NCI-H226 (cell line): ENCODE measurements at regions not wholly inside any gene's neighbourhood (a gene's known extent, or its start where the extent isn't known, plus 50 kb on each side); places are given as distances from the start of the nearest gene placed in this dataset.

Experiments
- DNase-seq: peaks from one replicate; pipeline ENCODE4 v3.0.0-alpha.2; 2015

DNA sequence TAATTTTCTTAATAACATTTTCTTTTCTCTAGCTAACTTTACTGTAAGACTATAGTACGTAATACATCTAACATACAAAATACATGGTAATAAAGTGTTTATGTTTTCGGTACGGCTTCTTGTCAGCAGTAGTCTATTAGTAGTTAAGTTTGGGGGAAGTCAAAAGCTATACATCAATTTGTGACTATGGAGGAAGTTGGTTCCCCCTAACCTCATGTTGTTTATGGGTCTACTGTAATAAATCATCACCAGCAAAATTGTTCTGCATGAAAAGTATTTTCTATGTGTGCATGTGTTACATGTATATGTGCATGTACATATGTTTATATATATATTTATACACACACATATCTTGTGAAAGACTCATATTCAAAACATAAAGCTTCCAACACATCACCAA, 303.0 kb downstream of the TRIB2 start:
- DNase-seq: no peak

DNA sequence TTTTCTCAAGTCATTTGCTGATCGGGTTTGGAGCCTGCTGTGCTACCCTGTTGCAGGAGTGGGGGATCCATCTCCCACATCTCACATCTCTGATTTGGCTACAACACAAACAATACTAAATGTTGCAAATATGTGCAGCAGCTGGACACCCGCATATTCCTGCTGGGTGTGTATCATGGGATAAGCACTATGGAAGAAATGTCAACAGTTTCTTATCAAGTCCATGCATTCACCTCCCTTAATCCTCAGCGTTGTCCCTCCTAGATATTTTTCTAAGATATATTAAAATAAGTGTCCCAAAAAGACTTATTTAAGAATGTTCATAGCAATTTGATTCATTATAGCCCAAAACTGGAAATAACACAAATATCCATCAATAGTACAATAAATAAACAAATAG, 303.7 kb downstream of the TRIB2 start:
- DNase-seq: no peak

DNA sequence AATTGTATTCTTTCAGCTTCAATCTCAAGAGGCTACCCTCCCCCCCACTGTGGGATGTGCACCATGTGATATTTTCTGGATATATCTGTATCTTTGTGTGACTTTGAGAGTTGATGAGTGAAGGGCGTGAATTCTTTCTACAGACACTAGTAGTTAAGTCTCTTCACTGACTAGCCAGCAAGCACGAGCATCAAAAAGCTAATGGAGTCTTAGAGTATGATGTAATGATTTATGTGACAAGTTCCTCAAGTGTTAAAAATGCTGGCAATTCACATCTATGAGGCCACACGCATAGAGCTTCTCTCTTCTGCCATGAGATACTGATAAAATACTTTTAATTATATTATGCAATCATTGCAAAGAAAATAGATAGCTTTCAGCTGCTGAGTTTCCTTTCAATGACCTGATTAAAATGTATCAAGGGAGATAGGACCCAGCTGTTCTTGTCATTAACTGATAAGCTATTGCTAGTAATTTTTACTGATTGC, 304.8 kb downstream of the TRIB2 start:
- no peak for DNase-seq

DNA sequence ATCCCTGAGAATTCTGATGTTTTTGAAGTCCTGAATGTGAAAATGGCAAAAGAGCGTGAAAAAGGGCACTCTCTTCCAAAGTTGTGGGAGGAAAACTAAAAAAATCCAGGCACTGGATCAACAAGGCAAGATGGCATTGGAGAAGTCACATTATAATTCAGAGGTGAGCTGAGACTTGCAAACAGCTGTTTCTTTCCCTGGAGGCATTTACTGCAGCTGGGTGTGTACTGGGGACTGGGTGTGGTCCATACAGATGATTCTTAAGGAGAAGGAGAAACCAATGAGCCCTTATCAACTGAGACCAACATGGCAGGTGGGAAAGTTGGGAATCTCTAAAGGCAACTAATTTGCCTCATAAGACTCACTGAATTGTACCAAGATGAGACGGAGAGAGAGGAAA, 313.9 kb downstream of the TRIB2 start:
- no peak for DNase-seq

DNA sequence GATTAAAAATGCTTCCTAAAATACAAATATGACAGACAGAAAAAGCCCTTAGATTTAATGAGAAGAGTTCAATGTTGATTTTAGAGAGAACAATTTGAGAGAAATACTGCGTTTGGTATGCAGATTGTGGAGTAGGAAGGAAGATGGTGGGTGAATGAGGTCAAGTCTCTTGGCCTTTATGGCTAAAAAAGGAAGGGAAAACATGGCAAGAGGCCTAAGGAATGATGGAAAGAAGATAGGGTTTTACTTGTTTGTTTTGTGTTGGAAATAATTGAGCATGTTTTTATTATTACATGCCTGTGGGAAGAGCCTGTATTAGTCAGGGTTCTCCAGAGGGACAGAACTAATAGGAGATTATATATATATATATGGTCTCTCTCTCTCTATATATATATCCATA, 318.1 kb downstream of the TRIB2 start:
- DNase-seq: no peak

DNA sequence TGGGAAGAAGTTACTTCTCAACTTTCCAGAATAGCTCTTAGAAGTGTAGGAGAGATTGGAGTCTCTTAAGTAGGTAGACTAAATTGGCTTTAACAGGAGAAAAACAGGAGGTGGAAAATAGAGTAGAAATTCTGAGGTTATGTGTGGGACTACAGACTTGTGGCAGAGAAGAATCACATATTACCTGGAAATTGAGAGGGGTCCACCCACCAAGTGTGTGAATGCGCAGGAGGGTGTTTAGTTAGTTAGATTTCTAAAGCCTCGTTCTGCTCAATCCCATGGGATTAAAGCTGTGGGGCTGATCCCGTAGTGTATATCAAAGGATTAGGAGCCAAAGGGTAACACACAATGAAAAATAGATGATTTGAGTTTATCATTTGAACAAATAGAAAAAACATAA, 319.1 kb downstream of the TRIB2 start:
- no peak for DNase-seq

DNA sequence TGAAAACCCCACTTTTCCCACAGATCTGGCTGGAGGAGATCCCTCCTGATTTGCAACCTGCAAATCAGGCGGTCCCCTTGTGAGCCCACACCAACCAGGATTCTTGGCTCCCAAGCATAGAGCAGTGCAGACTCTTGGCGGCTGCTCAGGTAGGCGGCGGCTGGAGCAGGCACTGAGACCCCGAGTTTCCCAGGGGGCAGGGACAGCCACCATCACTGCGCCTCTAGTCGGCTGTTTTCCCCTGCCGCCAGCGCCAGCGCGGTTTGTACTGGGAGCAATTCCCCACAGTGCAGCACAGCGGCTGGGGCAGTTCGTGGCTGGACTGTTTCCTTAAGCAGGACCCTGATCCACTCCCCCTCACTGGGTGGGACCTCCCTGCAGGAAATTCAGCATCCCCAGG, 323.3 kb downstream of the TRIB2 start:
- no peak for DNase-seq

DNA sequence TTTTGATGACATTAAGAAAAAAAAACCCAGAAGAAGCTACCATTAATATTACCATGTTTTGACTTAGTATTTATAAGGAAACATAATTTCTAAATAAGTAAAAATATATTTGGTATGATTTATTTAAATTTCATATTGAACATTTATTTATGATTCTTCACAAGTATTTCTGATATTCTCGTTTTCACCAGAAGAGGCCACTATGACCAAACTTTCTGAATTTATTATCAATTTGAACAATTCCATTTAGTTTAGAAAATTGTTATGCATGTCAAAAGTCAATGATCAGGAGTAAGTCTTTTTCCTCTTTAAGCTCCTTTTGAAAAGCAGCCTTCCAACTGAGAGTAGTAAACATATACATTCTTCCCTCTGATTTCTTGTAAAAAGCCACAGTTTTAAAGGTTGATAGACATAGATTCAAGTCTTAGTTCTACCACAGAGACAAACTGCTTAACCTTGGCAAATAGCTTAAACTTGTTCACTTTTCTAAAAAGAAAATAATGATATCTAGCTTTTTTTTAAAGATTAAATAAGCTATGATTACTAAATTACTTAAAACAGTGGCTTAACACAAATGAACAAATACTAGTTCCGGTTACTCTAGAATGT, 329.9 kb downstream of the TRIB2 start:
- DNase-seq: no peak

DNA sequence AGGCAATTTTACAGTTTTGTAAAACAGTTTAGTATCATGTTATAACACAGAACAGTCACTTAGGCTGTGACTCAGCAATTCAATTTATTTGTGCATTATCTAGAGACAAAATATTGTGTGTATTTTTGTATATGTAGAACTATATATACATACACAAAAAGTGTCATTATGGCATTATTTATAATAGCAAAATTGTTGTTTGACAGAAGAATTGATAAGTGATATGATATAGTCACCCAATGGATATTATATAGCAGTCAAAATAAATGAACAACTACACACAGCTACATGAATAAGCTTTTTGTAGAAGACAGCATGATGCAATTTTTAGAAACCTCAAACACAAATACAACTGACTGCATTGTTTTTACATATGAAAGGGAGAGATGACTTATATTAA, 334.0 kb downstream of the TRIB2 start:
- DNase-seq: no peak

DNA sequence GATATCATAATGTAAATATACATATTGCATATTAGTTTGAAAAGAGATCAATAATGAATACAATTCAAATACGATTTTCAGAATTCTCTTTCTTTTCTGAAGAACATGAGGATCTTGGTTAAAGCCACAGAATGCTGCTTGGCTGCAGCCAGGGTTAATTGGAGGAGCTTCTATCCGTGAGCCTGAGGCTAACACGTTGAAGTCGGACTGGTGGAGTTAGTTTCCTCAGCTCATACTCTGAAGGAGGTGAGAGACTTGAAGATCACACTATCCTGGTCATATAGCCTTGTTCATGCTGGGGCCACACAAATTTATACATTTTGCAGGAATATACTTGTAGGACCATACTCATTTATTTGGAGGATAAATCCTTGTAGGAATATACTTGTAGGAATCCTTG, 335.8 kb downstream of the TRIB2 start:
- DNase-seq: no peak

DNA sequence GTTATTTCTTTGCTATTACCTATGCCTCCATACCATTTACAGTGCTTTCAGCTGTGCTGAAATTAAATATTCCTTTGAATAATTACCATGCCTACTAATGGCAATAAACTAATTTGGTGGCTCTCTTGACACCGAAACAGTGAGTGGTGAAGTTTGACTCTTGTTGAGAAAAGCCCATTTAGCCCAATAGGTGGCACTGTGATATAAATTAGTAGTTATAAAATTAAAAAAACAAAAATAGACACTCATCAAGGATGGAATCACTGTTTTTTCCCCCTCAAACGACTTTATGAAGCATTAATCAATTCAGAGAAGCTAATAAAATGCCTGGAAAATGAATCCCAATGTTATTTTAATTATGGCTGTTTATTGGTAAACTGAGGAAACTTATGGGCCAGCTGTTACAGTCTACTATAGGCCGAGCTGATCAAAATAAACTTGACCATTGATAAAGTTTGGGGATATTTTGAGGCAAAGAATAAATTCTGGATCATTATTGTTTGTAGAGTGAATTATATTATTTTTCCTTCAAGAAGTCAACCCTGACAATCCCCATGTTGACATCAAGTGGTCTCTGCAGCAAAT, 339.6 kb downstream of the TRIB2 start:
- no peak for DNase-seq

DNA sequence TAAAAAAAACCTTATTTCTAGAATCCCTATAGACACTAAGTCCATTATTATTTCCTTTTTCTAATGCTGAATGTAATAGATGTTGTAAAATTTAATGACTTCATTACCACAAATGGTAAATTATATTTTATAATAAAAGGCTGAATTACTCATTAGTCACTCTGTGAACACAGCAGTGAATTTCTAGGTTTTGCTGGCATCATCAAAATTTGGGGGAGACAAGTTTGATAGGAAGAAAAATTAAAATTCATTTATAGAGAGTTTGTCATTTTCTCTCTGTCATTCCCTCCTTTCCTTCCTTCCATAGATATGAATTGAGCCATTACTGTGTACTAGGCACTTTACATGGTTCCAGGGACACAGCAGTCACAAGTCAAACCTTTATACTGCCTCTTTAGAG, 340.9 kb downstream of the TRIB2 start:
- no peak for DNase-seq

DNA sequence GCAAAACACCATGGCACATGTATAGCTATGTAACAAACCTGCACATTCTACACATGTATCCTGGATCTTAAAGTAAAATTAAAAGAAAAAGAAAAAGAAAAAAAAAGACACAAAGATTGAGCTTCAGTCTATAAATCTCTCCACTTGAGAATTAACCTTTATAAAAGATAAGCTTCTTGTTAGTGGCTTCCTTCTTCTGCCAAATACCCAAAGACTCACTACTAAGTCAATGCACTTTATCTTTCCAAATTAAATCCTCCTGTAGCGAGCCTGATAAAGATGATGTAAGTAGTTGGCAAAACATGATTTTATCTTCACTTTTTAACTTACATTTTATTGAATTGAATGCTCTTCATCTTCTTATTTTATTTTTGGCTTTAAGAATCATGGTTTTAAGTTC, 349.9 kb downstream of the TRIB2 start:
- DNase-seq: no peak

DNA sequence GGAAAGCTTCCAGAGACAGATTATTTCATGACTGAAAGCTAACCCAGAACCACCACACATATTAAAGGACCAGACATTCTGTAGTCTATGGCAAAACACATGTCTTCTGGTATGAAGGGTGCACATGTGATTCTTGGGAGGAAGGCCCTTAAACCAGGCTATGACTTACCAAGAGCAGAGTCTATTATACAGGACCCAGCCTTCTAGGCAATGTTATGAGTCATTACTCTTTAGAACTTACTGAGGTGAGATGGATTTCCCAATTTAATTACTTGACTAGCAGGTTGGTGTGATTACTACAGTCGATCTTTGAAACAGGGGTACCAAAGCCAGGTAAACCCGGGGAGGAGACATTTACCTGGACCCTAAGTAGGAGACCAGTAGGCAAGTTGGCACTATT, 350.8 kb downstream of the TRIB2 start:
- DNase-seq: no peak

DNA sequence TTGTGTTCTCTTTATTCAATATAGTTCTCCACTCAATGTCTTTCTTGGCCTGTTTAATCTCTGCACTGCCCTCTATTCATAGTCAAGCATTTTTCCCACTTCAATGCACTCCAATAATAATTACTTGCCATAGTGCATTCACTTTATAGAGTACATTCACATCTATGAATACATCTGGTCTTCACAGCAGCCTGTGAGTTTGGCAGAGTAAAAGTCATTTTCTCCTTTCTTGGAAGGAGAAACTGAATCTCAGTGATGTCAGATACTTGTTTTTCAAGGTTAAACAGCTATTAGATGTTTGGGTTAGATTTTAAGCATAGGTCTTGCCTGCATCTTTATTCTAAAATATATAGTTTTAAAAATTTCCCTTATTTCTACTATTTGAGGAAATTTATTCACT, 373.2 kb downstream of the TRIB2 start:
- DNase-seq: no peak

DNA sequence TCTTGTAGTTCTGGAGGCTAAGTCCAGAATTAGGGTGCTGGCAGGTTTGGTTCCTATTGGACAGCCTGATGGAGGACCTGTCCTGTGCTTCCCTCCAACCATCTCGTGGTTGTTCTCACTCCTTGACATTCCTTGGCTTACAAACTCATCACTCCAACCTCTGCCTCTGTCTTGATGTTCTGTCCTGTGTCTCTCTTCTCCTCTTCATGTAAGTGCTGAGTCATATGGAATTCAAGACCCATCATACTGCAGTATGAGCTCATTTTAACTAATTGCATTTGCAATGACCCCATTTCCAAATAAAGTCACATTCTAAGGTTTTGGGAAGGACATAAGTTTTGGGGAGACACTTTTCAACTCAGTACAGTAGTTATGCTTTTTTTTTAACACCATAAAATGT, 374.7 kb downstream of the TRIB2 start:
- no peak for DNase-seq

DNA sequence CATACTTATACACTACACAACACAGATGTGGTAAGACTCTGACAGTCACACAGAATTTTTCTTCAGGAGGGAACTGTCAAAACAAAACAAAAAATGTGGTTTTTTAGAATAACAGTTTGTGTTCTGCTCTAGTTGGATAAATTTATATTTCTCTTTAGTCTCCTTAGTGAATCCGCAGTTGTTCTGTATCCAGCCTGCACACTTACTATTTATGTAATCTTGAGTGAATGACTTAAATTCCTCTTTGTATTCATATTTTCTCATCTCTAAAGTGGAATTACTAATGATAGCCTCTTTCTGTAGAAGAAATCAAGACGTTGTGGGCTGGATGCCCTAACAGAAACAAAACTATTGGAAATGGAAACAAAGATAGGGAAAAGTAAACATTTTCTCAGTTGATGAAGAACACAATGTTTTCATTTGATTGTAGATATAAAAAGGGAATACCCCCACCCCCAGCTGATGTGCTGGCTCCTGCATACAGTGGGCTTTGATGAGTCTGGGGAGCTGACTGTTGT, 375.2 kb downstream of the TRIB2 start:
- no peak for DNase-seq

DNA sequence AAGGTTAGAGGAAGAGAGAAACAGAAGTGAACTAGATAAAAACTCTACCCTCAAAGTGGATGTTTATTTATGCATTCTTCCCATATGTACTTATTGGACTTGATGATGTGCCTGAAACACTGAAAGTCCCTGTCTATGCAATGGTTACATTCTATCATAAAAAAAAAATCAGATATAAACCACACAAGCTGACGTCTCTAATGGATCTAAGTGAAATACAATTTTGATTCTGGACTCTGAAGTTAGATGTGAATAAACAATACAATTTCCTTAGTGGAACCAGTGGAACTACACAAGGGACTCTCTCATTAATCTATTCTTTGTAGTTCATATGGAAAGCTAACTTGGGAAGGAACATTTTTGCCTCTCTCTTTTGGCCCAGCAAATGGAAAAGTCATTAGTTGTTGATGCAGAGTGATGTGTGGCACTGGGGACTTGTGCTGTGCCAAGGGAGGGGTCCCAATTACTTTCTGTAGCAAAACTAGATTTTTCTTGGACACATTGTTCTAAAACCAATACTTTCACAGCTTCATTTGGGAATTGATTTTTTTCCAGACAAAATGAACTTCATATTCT, 376.8 kb downstream of the TRIB2 start:
- no peak for DNase-seq

DNA sequence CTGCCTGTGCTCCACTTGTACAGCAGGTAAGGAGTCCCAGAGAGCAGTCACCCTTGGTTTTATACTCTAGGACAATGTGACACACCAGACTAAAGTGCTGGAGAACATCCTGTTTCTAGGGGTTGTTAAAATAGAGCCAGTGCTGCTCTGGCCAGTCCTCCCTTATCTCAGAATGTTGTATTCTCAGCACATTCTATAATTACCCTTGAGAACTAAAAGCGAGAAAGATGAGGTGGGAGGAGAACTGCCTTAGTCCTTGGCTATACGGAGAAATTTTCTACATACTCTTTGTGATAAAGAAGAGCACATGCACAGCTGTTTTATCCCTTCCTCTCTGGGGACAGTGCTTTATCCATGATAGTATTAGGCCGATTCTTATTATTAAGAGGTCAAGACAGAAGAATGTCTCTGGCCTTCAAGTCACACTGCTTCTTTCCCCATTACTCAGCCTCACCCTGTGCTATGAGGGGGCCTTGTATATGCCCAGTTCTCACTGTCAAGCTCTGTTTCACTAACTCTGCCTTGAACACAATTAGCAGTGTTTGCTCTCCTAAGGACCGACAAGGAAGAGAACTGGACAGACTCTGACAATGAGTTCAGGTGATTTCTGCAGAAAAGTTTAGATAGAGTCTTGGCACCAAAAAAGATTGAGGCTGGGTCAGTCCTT, 385.8 kb downstream of the TRIB2 start:
- no peak for DNase-seq

DNA sequence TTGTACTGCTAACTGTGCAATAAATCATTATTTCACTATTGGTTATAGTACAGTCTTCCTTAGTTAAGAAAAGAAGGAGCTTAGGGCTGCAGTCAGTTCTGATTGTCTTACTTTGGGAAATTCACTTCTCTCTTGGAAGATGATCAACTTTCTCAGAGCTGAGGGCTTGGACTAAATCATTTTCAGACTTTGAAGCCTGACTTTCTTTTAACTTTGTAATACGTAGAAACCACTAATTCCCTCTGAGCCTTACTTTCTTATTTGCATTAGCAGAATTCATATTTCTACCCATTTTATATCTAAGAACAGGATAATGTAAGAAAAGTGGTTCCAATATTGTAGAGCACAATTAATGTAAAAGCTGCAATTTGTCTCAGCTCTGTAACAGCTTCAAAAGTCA, 386.4 kb downstream of the TRIB2 start:
- no peak for DNase-seq

DNA sequence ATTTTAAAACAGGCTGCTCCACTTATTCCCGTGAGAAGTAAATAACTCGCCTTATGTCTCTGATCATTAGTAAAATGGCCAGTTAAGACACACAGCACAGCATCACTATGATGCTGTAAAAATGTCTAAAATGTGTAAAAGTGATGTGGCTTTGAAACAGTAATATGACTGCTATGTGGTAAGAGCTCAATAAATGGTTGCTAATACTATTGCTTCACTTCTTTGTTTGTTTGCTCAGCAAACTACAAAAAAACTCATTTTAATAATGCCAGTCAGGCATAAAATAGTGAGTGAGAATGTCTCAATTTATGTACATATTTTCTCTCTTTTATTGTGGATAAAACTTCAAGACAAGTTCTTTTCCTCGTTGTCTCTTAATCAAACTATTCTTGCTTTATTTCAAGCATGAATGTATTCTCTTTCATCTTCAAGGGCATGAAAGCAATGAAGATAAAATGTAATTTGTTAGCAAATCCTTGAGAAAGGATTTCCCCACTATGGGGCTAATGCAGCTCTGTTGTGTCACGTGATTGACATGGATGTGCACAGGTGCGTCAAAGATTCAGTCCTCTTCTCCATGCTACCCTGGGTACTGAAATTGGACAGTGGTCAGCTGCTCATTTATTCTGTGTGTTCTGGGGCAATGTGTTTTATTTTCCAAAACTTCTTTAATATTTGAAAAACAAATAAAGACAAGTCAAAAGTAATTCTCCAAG, 387.2 kb downstream of the TRIB2 start:
- DNase-seq: no peak

DNA sequence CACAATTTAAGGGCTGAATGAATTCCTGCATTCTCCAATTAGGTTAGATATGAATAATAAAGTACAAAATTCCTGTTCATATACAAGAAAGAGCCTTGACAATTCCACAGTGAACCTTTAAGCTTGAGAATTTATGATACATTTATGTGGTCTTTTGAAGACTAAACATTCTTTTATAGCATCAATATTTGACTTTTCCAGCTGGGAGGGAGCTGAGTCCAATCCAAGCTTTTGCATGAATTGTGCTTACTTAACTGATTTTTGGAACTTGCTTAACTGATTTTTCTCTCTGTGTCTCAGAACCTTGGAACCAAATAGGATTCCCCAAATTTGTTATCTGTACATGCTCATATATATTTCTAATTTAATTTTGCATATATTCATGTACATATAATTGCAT, 388.0 kb downstream of the TRIB2 start:
- no peak for DNase-seq

DNA sequence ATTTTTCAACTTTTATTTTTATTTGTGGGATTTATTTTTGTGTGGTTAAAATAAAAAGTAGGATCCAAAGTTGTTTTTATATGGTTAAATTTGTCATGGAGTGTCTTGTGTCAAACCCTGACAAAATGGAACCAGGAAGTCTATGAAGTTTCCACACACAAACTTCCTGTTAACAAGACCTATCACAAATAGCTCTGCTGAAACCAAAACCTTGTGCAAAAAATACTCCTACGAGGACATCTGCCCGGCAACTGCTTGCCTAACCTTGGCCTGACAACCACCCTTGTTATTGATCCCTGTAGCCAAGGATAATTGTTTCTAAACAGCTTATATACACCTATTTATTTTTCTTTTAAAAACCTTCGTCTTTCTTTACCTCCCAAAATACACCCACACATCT, 389.6 kb downstream of the TRIB2 start:
- DNase-seq: no peak

DNA sequence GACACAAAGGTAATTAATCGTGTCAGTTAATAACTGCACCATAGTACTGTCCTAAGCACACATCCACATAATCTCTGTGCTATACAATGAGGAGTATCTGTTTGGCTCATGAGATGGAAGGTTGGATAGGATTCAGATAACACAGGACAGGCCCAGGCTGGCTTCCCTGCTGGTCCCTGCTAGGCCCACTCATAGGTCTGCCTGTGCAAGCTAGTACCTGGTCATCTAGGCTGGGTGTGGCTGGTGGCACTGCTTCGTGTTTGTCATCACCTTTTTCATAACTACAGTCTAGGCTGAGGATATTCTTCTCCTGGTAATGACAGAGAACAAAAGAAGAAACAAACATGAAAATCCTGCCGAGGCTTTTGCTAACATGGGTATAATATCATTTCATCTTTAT, 392.8 kb downstream of the TRIB2 start:
- no peak for DNase-seq
